K562 (cell line): ENCODE measurements at regions not wholly inside any gene's neighbourhood (a gene's known extent, or its start where the extent isn't known, plus 50 kb on each side); places are given as distances from the start of the nearest gene placed in this dataset.

Experiments
- ATAC-seq: fragments of 200-7000 bp; cut with Tn5 transposase; 3 replicates; pipeline ENCODE4 v1.9.1; 2020; ENCODE audit warnings: moderate library complexity
- BruUV-seq: library from RNA; stranded (reverse); fragments of 400-500 nt; replicated peaks from 2 replicates; lab custom pipeline; 2021; lab: Mats Ljungman, UMichigan
- CTCF ChIA-PET: fragments of 300-600 bp; formaldehyde crosslinking; extraction: SDS; loops from one replicate; lab custom pipeline; 2021; ENCODE audit warnings: low intra/inter-chr PET ratio; lab: Yijun Ruan, JAX
- POLR2A ChIA-PET: fragments of 300-600, 350-650 bp; sonication (Branson Sonifier 250); formaldehyde crosslinking; extraction: SDS; loops from one replicate; lab custom pipeline; 2021; ENCODE audit warnings: antibody characterized with exemption, inconsistent platforms; lab: Yijun Ruan, JAX
- DNase-seq, 4 experiments: peaks; one replicate each; pipeline versions ENCODE4 v3.0.0 to v3.0.0-alpha.2; 2011 to 2018; ENCODE audit warnings: low spot score in 3 of 4, mixed read lengths in 3 of 4; ENCODE audit errors: extremely low read depth in 1 of 4
- FAIRE-seq: peaks from 2 replicates; lab custom pipeline; 2011; peaks lifted over from hg19 to GRCh38; lab: Jason Lieb, UNC
- H2AFZ ChIP-seq: 2 replicates; pipeline ENCODE4 v1.6.0; 2011; ENCODE audit warnings: low read depth, low read length, control low read depth, inconsistent platforms
- H3K27ac ChIP-seq: fragments of 200-600 bp; 3 replicates; pipeline ENCODE4 v1.8.0; 2011; ENCODE audit warnings: low read depth, mild to moderate bottlenecking, control low read depth, inconsistent platforms, low read length, moderate library complexity, mixed read lengths; ENCODE audit errors: extremely low read depth
- H3K27me3 ChIP-seq, 2 experiments: fragments of 300-600 bp in 1 of 2; 2 replicates in 1 of 2; 3 replicates in 1 of 2; pipeline versions ENCODE4 v1.6.0 to v1.8.0; 2011; ENCODE audit warnings: inconsistent platforms in 2 of 2, low read length in 2 of 2, mild to moderate bottlenecking in 1 of 2, mixed read lengths in 1 of 2, moderate library complexity in 1 of 2; ENCODE audit not compliant: control insufficient read depth in 2 of 2, insufficient read depth in 2 of 2
- H3K36me3 ChIP-seq: fragments of 300-600 bp; 3 replicates; pipeline ENCODE4 v1.8.0; 2011; ENCODE audit warnings: mild to moderate bottlenecking, low read length, inconsistent platforms; ENCODE audit not compliant: control insufficient read depth, insufficient read depth
- H3K4me1 ChIP-seq, 2 experiments: fragments of 200-600 bp in 1 of 2; replicated peaks in 1 of 2; 2 replicates in 1 of 2; 3 replicates in 1 of 2; pipeline versions ENCODE4 v1.5.1 to v1.8.0; 2011; ENCODE audit warnings: inconsistent platforms in 2 of 2, low read length in 2 of 2, mild to moderate bottlenecking in 1 of 2, mixed read lengths in 1 of 2, moderate library complexity in 1 of 2; ENCODE audit not compliant: control insufficient read depth in 2 of 2, insufficient read depth in 2 of 2
- H3K4me2 ChIP-seq: 2 replicates; pipeline ENCODE4 v1.6.1; 2011; ENCODE audit warnings: low read length, control low read depth, inconsistent platforms, mixed read lengths; ENCODE audit not compliant: insufficient read depth
- H3K4me3 ChIP-seq: fragments of 200-600 bp; sonication (generic), shearing (Covaris generic); 2 replicates; pipeline ENCODE4 v1.5.1; 2016; ENCODE audit warnings: control low read depth, inconsistent platforms
- H3K79me2 ChIP-seq: fragments of 200-600 bp; 3 replicates; pipeline ENCODE4 v1.8.0; 2011; ENCODE audit warnings: low read length, inconsistent platforms; ENCODE audit not compliant: control insufficient read depth, insufficient read depth
- H3K9ac ChIP-seq, 2 experiments: 2 replicates each; pipeline versions ENCODE4 v1.6.0 to v1.6.1; 2011; ENCODE audit warnings: low read depth in 2 of 2, low read length in 2 of 2, control low read depth in 1 of 2, inconsistent platforms in 1 of 2, mild to moderate bottlenecking in 1 of 2, mixed read lengths in 1 of 2; ENCODE audit not compliant: insufficient read depth in 1 of 2
- H3K9me1 ChIP-seq: one replicate; pipeline ENCODE4 v1.6.0; 2011; ENCODE audit warnings: inconsistent platforms, mild to moderate bottlenecking, low read length, moderate library complexity; ENCODE audit not compliant: control insufficient read depth, insufficient read depth
- H3K9me3 ChIP-seq: replicated peaks from 2 replicates; pipeline ENCODE4 v1.5.1; 2011; ENCODE audit warnings: low read depth, low read length, inconsistent platforms; ENCODE audit not compliant: control insufficient read depth, insufficient read depth
- H4K20me1 ChIP-seq: replicated peaks from 2 replicates; pipeline ENCODE4 v1.6.1; 2011; ENCODE audit warnings: low read length, inconsistent platforms, mixed read lengths; ENCODE audit not compliant: control insufficient read depth, insufficient read depth
- CBFB ChIP-seq: sonication (generic); formaldehyde crosslinking; IDR thresholded peaks from 2 replicates; pipeline ENCODE4 v1.4.0; 2020; ENCODE audit warnings: mild to moderate bottlenecking, missing genetic modification reagents
- CEBPG ChIP-seq, 3 experiments: fragments of 200-800 bp in 1 of 3; sonication (Bioruptor generic) in 1 of 3; sonication (generic) in 1 of 3; formaldehyde crosslinking in 1 of 3; IDR thresholded peaks in 2 of 3; conservative IDR thresholded peaks in 1 of 3; 2 replicates each; pipeline versions ENCODE4 v1.6.1 to v1.8.0; 2016 to 2022; ENCODE audit warnings: missing compliant biosample characterization in 2 of 3, missing genetic modification characterization in 2 of 3, mild to moderate bottlenecking in 1 of 3, missing genetic modification reagents in 1 of 3
- CREB3L1 ChIP-seq: fragments of 450-650 bp; IDR thresholded peaks from 2 replicates; pipeline ENCODE4 v1.6.1; 2014; ENCODE audit warnings: low read depth, mild to moderate bottlenecking, moderate library complexity, borderline replicate concordance
- CTBP1 ChIP-seq: fragments of 450-650 bp; IDR thresholded peaks from 2 replicates; pipeline ENCODE4 v1.6.1; 2016; ENCODE audit warnings: borderline replicate concordance
- ELF1 ChIP-seq: fragments of 200-800 bp; sonication (Bioruptor generic); IDR thresholded peaks from 2 replicates; pipeline ENCODE4 v1.6.1; 2016; ENCODE audit warnings: missing genetic modification characterization, missing compliant biosample characterization
- ELF4 ChIP-seq: fragments of 450-650 bp; formaldehyde crosslinking; IDR thresholded peaks from 2 replicates; pipeline ENCODE4 v1.4.0; 2022; ENCODE audit warnings: missing genetic modification characterization
- GATAD2A ChIP-seq: fragments of 450-650 bp; IDR thresholded peaks from 2 replicates; pipeline ENCODE4 v1.6.1; 2017
- HDAC6 ChIP-seq: IDR thresholded peaks from 2 replicates; pipeline ENCODE4 v1.6.1; 2012; ENCODE audit warnings: low read depth, mild to moderate bottlenecking, control low read depth, inconsistent platforms, low read length, moderate library complexity
- HMGN3 ChIP-seq: IDR thresholded peaks from 2 replicates; pipeline ENCODE4 v1.6.1; 2011; ENCODE audit warnings: borderline replicate concordance, low read depth, mild to moderate bottlenecking, mixed read lengths, low read length; ENCODE audit not compliant: insufficient read length; ENCODE audit errors: extremely low read depth
- KAT2B ChIP-seq: IDR thresholded peaks from one replicate; pipeline ENCODE4 v1.6.1; 2012; ENCODE audit warnings: low read depth, mild to moderate bottlenecking, control low read depth, inconsistent platforms, low read length, moderate library complexity
- KAT8 ChIP-seq: fragments of 450-650 bp; IDR thresholded peaks from 2 replicates; pipeline ENCODE4 v1.6.1; 2016; ENCODE audit warnings: low read depth, mild to moderate bottlenecking
- SMAD2 ChIP-seq: fragments of 150-350 bp; IDR thresholded peaks from 2 replicates; pipeline ENCODE4 v1.6.1; 2014; ENCODE audit warnings: low read depth, mild to moderate bottlenecking, low read length
- TCF7 ChIP-seq: sonication (generic); IDR thresholded peaks from 2 replicates; pipeline ENCODE4 v1.6.1; 2016; ENCODE audit warnings: antibody characterized with exemption, borderline replicate concordance
- ZBTB1 ChIP-seq: sonication (generic); formaldehyde crosslinking; IDR thresholded peaks from 2 replicates; pipeline ENCODE4 v1.8.1; 2023; ENCODE audit warnings: missing genetic modification reagents, low read depth, mild to moderate bottlenecking, borderline replicate concordance
- ZHX1 ChIP-seq: fragments of 150-350 bp; conservative IDR thresholded peaks from 2 replicates; pipeline ENCODE4 v1.6.1; 2014; ENCODE audit warnings: low read length
- ZNF140 ChIP-seq: fragments of 250-450 bp; sonication (Bioruptor Pico); IDR thresholded peaks from 2 replicates; pipeline ENCODE4 v1.8.0; 2021; ENCODE audit warnings: moderate library complexity, mild to moderate bottlenecking, inconsistent platforms
- ZNF311 ChIP-seq: fragments of 250-450 bp; sonication (Bioruptor Pico); IDR thresholded peaks from 2 replicates; pipeline ENCODE4 v1.4.0; 2020; ENCODE audit warnings: mild to moderate bottlenecking, moderate library complexity
- ZNF324 ChIP-seq: fragments of 250-450 bp; sonication (Bioruptor Pico); IDR thresholded peaks from 2 replicates; pipeline ENCODE4 v1.4.0; 2020; ENCODE audit warnings: mild to moderate bottlenecking
- ZNF583 ChIP-seq: fragments of 250-450 bp; sonication (Bioruptor Pico); IDR thresholded peaks from 2 replicates; pipeline ENCODE4 v1.4.0; 2020
- WGBS: fragments of 100-300 bp; shearing (Covaris generic); methylation state at CpG from one replicate; pipeline ENCODE4 v1.1.6; 2016; ENCODE audit warnings: low coverage, mixed read lengths; ENCODE audit not compliant: insufficient coverage; ENCODE audit errors: missing lambda C conversion rate; 5-methylcytosine and 5-hydroxymethylcytosine counted together
- in situ Hi-C: fragments of 300-500 bp; cut with MboI; formaldehyde crosslinking; loops from 4 replicates; pipeline ENCODE4 v1.15.0; 2018; ENCODE audit warnings: inconsistent platforms, mixed read lengths
- intact Hi-C: fragments of 100-400 bp; cut with micrococcal nuclease; formaldehyde crosslinking; loops from 2 replicates; pipeline ENCODE4 v1.14.2; 2022

- TF ChIP-seq ZHX1 = no peak
- TF ChIP-seq ZNF583 (CRISPR knock-in tag) = no peak
Measured at GRCh38 chr7:18419456-18419855, 76.1 kb upstream of the HDAC9 start (continued).

GRCh38 chr7:18420108-18420507 lies 75.4 kb upstream of the HDAC9 start:
- Histone ChIP-seq H3K4me1 (no peaks in the 10 kb centered on the region), H3K4me3 (no peak overlapping the region), H4K20me1 (no peaks in the 10 kb centered on the region), H3K79me2 (no peaks in the 10 kb centered on the region), H3K27ac (no peak overlapping the region), H3K27me3 (no peaks in the 10 kb centered on the region), H3K4me2 (no peak overlapping the region), H3K36me3 (no peaks in the 10 kb centered on the region), H3K9me3 (no peaks in the 10 kb centered on the region)
- FAIRE-seq = no peak
- 0% methylated on average over 2 of the region's 2 CpGs for WGBS
- DNase-seq = no peak
- no peak for ATAC-seq
- intact Hi-C loops = no loop called here
- ChIA-PET POLR2A (no interaction called here), CTCF (no interaction called here)
- TF ChIP-seq KAT2B = no peak
- no peak for TF ChIP-seq ZNF140 (CRISPR knock-in tag)
- TF ChIP-seq ZNF324 = no peak
- TF ChIP-seq ELF1 = no peak
- TF ChIP-seq ELF4 (CRISPR knock-in tag) = no peak
- TF ChIP-seq ZNF311 (CRISPR knock-in tag) = no peak
- no peak for TF ChIP-seq CBFB (CRISPR knock-in tag)
- TF ChIP-seq HMGN3 = no peak
- TF ChIP-seq CREB3L1 = no peak
- TF ChIP-seq CEBPG (CRISPR knock-in tag; IDR thresholded peaks at IDR 0.05) = no peak
- TF ChIP-seq CEBPG (tag; conservative IDR thresholded peaks at IDR 0.05 in 1 of 2, IDR thresholded peaks at IDR 0.05 in 1 of 2) = no peak
- TF ChIP-seq HDAC6 = no peak
- no peak for TF ChIP-seq GATAD2A
- TF ChIP-seq CTBP1 = no peak
- TF ChIP-seq KAT8 = no peak
- TF ChIP-seq SMAD2 = no peak
- no peak for TF ChIP-seq TCF7
- TF ChIP-seq ZBTB1 (CRISPR knock-in tag) = no peak
- TF ChIP-seq, all 486 proteins: peak for 0
- Histone ChIP-seq H3K9ac (no peak overlapping the region), H2AFZ (no peak overlapping the region), H3K9me1 (no peaks in the 10 kb centered on the region)
- no TSS peak for BruUV-seq
- in situ Hi-C loops = no loop called here
